SJSA1 (cell line): ENCODE measurements at regions not wholly inside any gene's neighbourhood (a gene's known extent, or its start where the extent isn't known, plus 50 kb on each side); places are given as distances from the start of the nearest gene placed in this dataset.

Experiments used
- DNase-seq, 2 experiments: peaks; one replicate each; pipeline ENCODE4 v3.0.0-alpha.2; 2015 to 2020; ENCODE audit warnings: low spot score in 2 of 2, low read depth in 1 of 2
- H3K27ac ChIP-seq: fragments of 250-450 bp; sonication (Bioruptor Pico); 2 replicates; pipeline ENCODE4 v1.5.1; 2020; ENCODE audit warnings: mild to moderate bottlenecking, moderate library complexity
- H3K27me3 ChIP-seq: fragments of 250-450 bp; sonication (Bioruptor Pico); replicated peaks from 2 replicates; pipeline ENCODE4 v1.5.1; 2020; ENCODE audit warnings: mild to moderate bottlenecking, moderate library complexity
- H3K36me3 ChIP-seq: fragments of 250-450 bp; sonication (Bioruptor Pico); 2 replicates; pipeline ENCODE4 v1.5.1; 2020; ENCODE audit warnings: mild to moderate bottlenecking
- H3K4me1 ChIP-seq: fragments of 250-450 bp; sonication (Bioruptor Pico); replicated peaks from 2 replicates; pipeline ENCODE4 v1.6.1; 2021; ENCODE audit warnings: mild to moderate bottlenecking
- H3K4me3 ChIP-seq: fragments of 250-450 bp; sonication (Bioruptor Pico); 2 replicates; pipeline ENCODE4 v1.5.1; 2020; ENCODE audit warnings: mild to moderate bottlenecking
- H3K9me3 ChIP-seq: fragments of 250-450 bp; sonication (Bioruptor Pico); replicated peaks from 2 replicates; pipeline ENCODE4 v1.5.1; 2020; ENCODE audit warnings: mild to moderate bottlenecking

DNA sequence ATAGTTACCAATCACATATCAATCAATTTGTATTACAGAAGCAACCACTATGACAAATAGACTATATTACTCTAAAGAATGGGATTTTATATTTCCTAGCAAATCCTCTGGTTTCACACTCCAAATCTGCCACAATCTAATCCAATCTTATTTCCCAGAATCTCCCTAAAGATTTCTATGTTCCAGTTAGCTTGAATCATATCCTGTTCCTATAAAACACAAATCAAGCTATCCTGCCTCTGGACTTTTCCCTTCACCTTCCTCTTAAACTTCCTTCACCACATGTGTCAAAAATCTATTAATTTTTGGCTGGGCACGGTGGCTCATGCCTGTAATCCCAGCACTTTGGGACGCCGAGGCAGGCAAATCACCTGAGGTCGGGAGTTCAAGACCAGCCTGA, 50.0 kb downstream of the PIK3C2A start:
- H3K27me3 ChIP-seq: no peaks in the 10 kb centered on the region
- H3K27ac ChIP-seq: no peak overlapping the region
- H3K9me3 ChIP-seq: no peaks in the 10 kb centered on the region
- H3K4me3 ChIP-seq: no peak overlapping the region
- H3K36me3 ChIP-seq: peaks cover 29% of the 10 kb centered on the region
- no peaks in the 10 kb centered on the region for H3K4me1 ChIP-seq
- DNase-seq: no peak

DNA sequence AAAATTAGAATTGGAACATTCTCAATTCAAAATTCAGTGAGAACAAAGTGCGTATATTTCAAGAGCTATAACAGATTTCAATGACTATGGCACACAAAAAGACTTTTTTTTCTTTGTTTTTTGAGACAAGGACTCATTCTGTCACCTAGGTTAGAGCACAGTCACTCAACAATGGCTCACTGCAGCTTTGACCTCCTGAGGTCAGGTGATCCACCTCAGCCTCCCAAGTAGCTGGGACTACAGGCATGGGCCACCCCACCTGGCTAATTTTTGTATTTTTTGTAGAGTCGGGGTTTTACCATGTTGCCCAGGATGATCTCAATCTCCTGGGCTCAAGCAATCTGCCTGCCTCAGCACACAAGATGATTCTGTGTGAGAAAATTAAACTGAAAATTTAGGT, 51.5 kb downstream of the PIK3C2A start:
- peaks cover 29% of the 10 kb centered on the region for H3K36me3 ChIP-seq
- H3K4me1 ChIP-seq: no peaks in the 10 kb centered on the region
- no peak overlapping the region for H3K4me3 ChIP-seq
- no peak for DNase-seq
- no peak overlapping the region for H3K27ac ChIP-seq
- H3K27me3 ChIP-seq: no peaks in the 10 kb centered on the region
- H3K9me3 ChIP-seq: no peaks in the 10 kb centered on the region

DNA sequence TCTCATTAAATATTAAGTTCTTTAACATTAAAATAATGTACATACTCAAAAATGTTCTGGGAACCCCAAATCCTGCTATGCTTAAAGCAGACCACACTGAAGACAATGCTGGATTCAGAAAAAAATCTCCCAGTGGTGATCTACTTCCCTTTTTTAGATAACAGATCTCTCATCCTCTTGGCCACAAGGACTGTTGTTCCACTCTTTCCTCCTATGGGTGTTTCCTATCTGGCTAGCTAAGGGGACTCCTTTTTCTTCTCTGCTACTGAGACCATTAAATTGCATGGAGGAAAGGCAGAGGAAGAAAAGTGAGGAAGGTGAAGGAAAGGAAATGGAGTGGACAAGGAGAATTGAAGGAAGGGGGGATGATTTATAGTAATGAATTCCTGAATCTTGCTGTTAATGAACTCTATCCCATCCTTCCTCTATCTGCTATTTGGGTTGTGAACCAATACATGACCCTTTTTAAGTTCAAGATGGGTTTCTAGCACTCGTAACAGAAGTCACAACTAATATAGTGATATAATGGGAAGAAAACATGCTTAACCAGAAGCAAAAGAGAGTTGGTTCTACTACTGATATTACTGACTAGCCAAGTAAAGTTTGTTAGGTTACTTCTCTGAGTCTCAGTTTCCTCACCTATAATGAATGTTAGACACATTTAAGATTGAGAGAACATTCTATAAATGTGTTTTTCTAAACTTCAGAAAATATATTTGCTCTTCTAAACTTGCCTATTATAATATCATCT, 53.2 kb downstream of the PIK3C2A start:
- H3K4me1 ChIP-seq: no peaks in the 10 kb centered on the region
- H3K9me3 ChIP-seq: no peaks in the 10 kb centered on the region
- DNase-seq: no peak
- H3K27me3 ChIP-seq: no peaks in the 10 kb centered on the region
- peaks cover 34% of the 10 kb centered on the region for H3K36me3 ChIP-seq
- H3K4me3 ChIP-seq: no peak overlapping the region
- no peak overlapping the region for H3K27ac ChIP-seq

DNA sequence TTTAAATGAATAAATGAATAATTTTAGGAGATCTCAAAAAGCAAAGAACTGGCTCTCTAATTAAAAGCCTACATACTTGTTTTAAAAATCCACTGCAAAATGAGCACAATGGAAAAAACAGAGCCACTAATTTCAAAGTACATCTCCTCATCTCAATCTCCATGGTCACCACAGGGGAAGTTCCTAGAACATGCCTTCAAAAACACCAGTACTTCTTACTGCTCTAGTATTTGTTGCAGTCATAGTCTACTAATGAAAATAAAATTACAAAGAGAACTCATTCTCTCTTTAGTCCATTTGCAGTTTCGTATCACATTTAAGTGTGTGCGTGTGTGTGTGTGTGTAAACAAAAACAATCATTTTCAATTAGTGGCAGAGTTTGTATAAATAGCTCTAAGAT, 54.0 kb downstream of the PIK3C2A start:
- Histone ChIP-seq H3K27ac (no peak overlapping the region), H3K4me3 (no peak overlapping the region), H3K36me3 (peaks cover 34% of the 10 kb centered on the region), H3K4me1 (no peaks in the 10 kb centered on the region), H3K27me3 (no peaks in the 10 kb centered on the region), H3K9me3 (no peaks in the 10 kb centered on the region)
- no peak for DNase-seq

DNA sequence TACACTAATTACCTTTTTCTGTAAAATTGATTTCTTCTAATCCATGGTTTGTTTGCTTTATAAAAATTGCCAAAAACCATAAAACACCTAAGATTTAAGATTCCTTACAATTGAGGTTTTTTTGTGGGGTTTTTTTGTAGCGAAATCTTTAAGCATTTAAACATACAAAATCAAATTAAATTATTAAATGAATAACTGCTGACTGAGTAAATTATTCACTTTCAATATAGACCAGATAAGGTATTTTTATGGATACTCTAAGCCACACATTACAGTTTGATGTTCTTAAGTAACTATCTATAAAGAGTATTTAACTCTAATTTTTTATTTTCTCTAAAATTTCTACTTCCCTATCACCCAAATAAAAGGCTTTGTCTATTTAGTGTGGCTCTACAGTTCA, 55.5 kb downstream of the PIK3C2A start:
- no peak overlapping the region for H3K4me3 ChIP-seq
- H3K27ac ChIP-seq: no peak overlapping the region
- no peak for DNase-seq
- H3K4me1 ChIP-seq: no peaks in the 10 kb centered on the region
- no peaks in the 10 kb centered on the region for H3K27me3 ChIP-seq
- H3K36me3 ChIP-seq: peaks cover 35% of the 10 kb centered on the region
- H3K9me3 ChIP-seq: no peaks in the 10 kb centered on the region

DNA sequence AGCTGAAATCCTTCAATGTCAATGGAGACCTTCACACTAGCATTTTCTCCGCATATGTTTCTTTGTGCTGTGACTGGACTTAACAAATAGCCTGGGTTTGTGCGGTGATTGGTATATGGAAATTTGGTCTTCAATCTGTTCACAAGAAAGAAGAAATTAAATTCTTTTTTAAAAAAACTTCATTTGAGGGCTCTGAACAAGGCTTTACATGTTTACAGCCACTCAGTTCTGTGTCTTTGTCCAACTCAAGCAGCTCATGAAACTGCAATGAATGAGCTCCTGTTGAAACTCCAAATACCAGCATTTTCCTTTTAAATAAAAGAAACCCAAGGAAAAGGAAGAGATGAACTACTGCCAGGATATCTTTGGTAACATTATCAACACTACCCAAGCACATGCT, 57.3 kb downstream of the PIK3C2A start:
- no peak for DNase-seq
- Histone ChIP-seq H3K9me3 (no peaks in the 10 kb centered on the region), H3K4me1 (no peaks in the 10 kb centered on the region), H3K27me3 (no peaks in the 10 kb centered on the region), H3K36me3 (peaks cover 42% of the 10 kb centered on the region), H3K4me3 (no peak overlapping the region), H3K27ac (no peak overlapping the region)

DNA sequence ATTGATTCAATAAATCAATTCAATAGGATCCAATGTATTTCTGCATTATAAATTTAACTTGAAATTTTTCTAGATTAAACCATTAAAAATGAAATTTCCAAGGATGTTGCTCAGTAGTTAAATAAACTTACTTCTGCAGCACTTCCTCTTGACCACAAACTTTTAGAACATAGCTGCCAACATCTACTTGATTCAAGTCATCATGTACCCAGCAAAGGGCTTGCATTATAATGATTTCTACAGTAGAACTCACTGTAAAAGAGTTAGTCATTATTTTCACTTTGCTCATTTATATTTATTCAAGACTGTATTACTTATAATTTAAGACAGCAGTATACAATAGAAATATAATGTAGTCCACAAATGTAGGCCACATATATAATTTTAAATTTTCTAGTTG, 59.2 kb downstream of the PIK3C2A start:
- Histone ChIP-seq H3K4me1 (no peaks in the 10 kb centered on the region), H3K27me3 (no peaks in the 10 kb centered on the region), H3K9me3 (no peaks in the 10 kb centered on the region), H3K36me3 (peaks cover 43% of the 10 kb centered on the region), H3K4me3 (no peak overlapping the region), H3K27ac (no peak overlapping the region)
- no peak for DNase-seq

DNA sequence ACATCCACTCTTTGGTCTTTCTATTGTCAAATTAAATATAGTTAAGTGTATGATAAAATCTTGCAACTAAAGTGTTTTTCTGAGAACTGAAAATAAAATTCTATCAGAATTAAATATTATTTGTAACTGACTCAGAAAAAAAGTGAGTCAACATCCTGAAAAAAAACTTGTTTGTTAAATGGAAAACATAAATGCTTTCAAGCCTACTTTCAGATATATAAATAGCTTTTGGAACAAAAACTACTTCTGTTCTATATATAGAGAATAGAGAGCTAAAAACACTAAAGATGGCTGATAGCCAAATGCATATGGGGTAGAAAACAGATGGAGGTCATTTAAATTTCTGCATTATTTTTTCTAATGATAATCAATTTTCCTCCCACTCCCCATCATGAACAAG, 61.8 kb downstream of the PIK3C2A start:
- Histone ChIP-seq H3K4me1 (no peaks in the 10 kb centered on the region), H3K36me3 (peaks cover 55% of the 10 kb centered on the region), H3K27ac (no peak overlapping the region), H3K4me3 (no peak overlapping the region), H3K9me3 (no peaks in the 10 kb centered on the region), H3K27me3 (no peaks in the 10 kb centered on the region)
- no peak for DNase-seq

DNA sequence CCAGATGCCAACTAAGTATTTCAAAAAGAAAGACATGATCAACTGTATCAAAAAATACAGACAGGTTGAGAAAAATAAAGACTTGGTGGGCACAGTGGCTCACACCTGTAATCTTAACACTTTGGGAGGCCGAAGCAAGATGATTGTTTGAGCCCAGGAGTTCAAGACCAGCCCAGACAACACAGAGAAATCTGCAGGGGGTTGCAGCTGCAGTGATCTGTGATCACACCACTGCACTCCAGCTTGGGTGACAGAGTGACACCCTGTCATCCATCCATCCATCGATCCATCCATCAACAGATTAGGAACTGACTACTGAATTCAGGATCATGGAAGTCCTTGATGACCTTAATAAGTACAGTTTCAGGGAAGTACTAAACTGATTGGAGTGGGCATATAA, 65.0 kb upstream of the RPS13 start:
- H3K4me3 ChIP-seq: no peak overlapping the region
- H3K9me3 ChIP-seq: no peaks in the 10 kb centered on the region
- H3K27me3 ChIP-seq: no peaks in the 10 kb centered on the region
- peaks cover 58% of the 10 kb centered on the region for H3K36me3 ChIP-seq
- no peak for DNase-seq
- H3K27ac ChIP-seq: no peak overlapping the region
- H3K4me1 ChIP-seq: no peaks in the 10 kb centered on the region

DNA sequence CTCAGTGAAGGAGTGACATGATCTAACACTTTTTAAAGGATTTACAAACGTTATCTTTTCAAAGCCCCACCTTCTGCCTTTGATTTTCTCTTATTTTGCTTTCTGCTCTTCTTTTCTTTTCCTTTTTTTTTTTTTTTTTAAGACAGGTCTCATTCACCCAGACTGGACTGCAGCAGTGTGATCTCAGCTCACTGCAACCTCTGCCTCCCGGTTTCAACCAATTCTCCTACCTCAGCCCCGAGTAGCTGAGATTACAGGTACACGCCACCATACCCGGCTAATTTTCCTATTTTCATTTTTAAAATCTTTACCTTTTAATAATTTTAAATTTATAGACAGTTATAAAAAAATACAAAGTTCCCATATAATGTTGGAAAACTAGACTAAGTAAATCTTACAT, 63.7 kb upstream of the RPS13 start:
- Histone ChIP-seq H3K36me3 (peaks cover 54% of the 10 kb centered on the region), H3K27ac (no peak overlapping the region), H3K4me3 (no peak overlapping the region), H3K9me3 (no peaks in the 10 kb centered on the region), H3K27me3 (no peaks in the 10 kb centered on the region), H3K4me1 (no peaks in the 10 kb centered on the region)
- no peak for DNase-seq

DNA sequence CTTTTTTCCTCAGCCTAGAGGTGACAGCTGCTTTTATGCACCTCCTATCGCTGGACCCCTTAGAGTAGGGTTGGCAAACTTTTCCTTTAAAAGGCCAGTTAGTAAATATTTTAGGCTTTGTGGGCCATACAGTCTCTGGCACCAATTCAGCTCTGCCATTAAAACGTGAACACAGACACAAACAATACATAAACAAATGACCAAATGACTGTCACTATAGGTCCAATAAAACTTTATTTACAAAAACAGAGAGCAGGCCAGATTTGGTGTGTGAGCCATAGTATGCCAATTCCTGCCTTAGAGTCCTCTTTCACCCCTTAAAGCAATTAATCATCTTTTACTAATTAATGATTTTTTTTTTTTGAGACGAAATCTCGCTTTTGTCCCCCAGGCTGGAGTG, 61.1 kb upstream of the RPS13 start:
- H3K27ac ChIP-seq: no peak overlapping the region
- no peak overlapping the region for H3K4me3 ChIP-seq
- H3K27me3 ChIP-seq: no peaks in the 10 kb centered on the region
- no peaks in the 10 kb centered on the region for H3K9me3 ChIP-seq
- no peak for DNase-seq
- peaks cover 63% of the 10 kb centered on the region for H3K36me3 ChIP-seq
- H3K4me1 ChIP-seq: no peaks in the 10 kb centered on the region

DNA sequence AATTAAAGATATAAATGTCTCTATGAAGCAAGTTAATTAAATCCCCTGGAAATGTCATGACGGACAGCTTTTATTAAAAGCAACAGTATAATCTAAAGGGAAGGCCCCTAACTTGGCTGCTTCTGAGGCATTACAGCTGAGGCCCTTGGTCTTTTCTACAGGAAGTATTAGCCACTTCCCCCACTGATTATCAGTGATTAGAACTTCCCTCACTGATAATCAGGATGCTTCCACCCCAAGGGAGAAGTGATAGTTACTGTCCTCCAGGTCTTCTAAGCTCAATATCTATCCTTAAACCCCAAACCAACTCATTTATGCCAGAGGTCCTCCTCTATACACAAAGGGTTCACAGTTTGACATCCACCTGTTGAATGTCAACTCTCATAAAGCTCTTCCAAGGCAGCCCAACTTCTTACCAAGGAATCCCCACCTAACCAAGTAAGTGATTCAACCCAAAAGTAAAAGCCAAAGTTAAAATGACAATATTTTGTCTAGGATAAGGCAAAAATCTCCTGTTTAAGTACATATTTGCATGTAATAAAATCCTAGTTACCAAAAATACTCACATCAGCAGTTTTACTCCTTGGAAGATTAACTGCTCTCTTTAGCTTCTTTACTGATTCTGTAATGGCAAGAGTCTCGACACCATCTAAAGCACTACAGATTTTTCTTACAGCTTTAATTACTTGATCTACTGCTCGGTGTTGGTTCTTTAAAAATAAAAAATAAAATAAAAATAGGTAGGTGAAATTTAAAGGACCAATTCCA, 58.6 kb upstream of the RPS13 start:
- H3K9me3 ChIP-seq: no peaks in the 10 kb centered on the region
- no peaks in the 10 kb centered on the region for H3K4me1 ChIP-seq
- no peak overlapping the region for H3K27ac ChIP-seq
- peaks cover 63% of the 10 kb centered on the region for H3K36me3 ChIP-seq
- H3K27me3 ChIP-seq: no peaks in the 10 kb centered on the region
- H3K4me3 ChIP-seq: no peak overlapping the region
- DNase-seq: no peak

DNA sequence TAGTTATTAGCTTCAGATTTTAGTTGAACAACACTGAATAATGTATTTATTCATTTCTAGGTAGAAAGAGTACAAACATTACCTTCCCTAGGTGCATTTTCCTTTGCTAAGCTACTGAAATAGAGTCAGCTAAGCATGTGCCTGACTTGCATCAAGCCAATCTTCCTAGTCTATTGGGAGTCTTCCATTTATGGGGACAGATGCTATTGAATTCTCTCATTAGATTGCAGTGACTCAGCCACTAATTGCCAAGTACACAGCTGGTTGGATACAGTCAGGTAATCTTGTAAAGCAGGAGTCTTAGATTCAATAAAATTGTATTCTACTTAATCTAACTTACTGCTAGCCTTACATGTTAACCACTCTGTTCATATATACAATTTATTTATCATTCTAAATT, 55.2 kb upstream of the RPS13 start:
- peaks cover 62% of the 10 kb centered on the region for H3K36me3 ChIP-seq
- H3K4me3 ChIP-seq: no peak overlapping the region
- no peak for DNase-seq
- H3K27me3 ChIP-seq: no peaks in the 10 kb centered on the region
- H3K27ac ChIP-seq: no peak overlapping the region
- H3K4me1 ChIP-seq: no peaks in the 10 kb centered on the region
- H3K9me3 ChIP-seq: no peaks in the 10 kb centered on the region

DNA sequence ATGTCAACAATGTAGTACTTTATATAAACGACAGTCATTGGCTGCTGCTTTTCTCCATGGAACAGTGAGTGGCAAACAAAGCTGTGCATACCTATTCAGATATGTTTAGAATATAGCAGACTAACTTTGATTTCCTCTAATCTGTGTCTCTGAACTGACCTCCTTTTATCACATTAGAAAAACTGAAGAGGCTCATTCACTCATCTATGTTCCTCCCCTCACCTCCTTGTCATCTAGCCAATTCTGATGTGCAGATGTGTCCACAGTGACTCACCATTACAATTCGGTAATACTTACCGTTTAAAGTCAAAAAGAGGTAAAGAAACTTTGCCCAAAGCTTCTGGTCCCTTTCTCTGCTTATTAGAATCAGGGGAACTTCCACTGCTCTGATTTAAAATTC, 51.5 kb upstream of the RPS13 start:
- Histone ChIP-seq H3K9me3 (no peaks in the 10 kb centered on the region), H3K27ac (no peak overlapping the region), H3K27me3 (no peaks in the 10 kb centered on the region), H3K4me3 (no peak overlapping the region), H3K36me3 (peaks cover 50% of the 10 kb centered on the region), H3K4me1 (no peaks in the 10 kb centered on the region)
- peak in 1 of 2 experiments; percentile 12 for DNase-seq
